Lower lobe of right lung (tissue), 2 donors: ENCODE measurements at regions not wholly inside any gene's neighbourhood (a gene's known extent, or its start where the extent isn't known, plus 50 kb on each side); places are given as distances from the start of the nearest gene placed in this dataset.

ENCODE experiments used
- ATAC-seq, 2 donors: fragments of 200-7000 bp; cut with Tn5 transposase; one replicate each; pipeline ENCODE4 v1.9.1; 2020 to 2022; ENCODE audit warnings: mild to moderate bottlenecking in 2 of 2, moderate library complexity in 2 of 2
- DNase-seq: peaks from one replicate; pipeline ENCODE4 v3.0.0-alpha.2; 2020
- H3K27ac ChIP-seq: fragments of 200-600 bp; one replicate; pipeline ENCODE4 v1.8.0; 2022
- H3K27me3 ChIP-seq: fragments of 200-600 bp; one replicate; pipeline ENCODE4 v1.8.0; 2022; ENCODE audit warnings: low read depth
- H3K36me3 ChIP-seq: fragments of 200-600 bp; one replicate; pipeline ENCODE4 v1.8.0; 2022; ENCODE audit warnings: mild to moderate bottlenecking
- H3K4me1 ChIP-seq: fragments of 200-600 bp; one replicate; pipeline ENCODE4 v1.8.0; 2022
- H3K4me3 ChIP-seq: fragments of 200-600 bp; one replicate; pipeline ENCODE4 v1.8.0; 2022; ENCODE audit warnings: mild to moderate bottlenecking
- H3K9me3 ChIP-seq: fragments of 200-600 bp; one replicate; pipeline ENCODE4 v1.8.0; 2022
- CTCF ChIP-seq: fragments of 200-600 bp; IDR thresholded peaks from one replicate; pipeline ENCODE4 v1.8.0; 2022; ENCODE audit warnings: antibody characterized with exemption, mild to moderate bottlenecking
- intact Hi-C: fragments of 100-400 bp; cut with DNase I; formaldehyde crosslinking; loops from one replicate; pipeline ENCODE4 v1.11.0; 2022
- donor health status: DM: no; HTN: yes; CAD: no; lungs with severe emphysema.

- no peak overlapping the region for H3K27ac ChIP-seq
- peaks cover 23% of the 10 kb centered on the region for H3K27me3 ChIP-seq
- no peaks in the 10 kb centered on the region for H3K4me1 ChIP-seq
- TF ChIP-seq CTCF = no peak
- no peaks in the 10 kb centered on the region for H3K36me3 ChIP-seq
- H3K9me3 ChIP-seq = no peaks in the 10 kb centered on the region
- ATAC-seq (no peak), DNase-seq (no peak)
- H3K4me3 ChIP-seq = no peak overlapping the region
- intact Hi-C loops = no loop called here
Measured at GRCh38 chr5:3199962-3200755, 395.5 kb upstream of the IRX1 start.

GRCh38 chr5:3198074-3198449 is 397.6 kb upstream of the IRX1 start:
- Histone ChIP-seq H3K9me3 (no peaks in the 10 kb centered on the region), H3K36me3 (no peaks in the 10 kb centered on the region), H3K27ac (no peak overlapping the region), H3K4me1 (no peaks in the 10 kb centered on the region), H3K27me3 (peaks cover 23% of the 10 kb centered on the region), H3K4me3 (no peak overlapping the region)
- no peak for TF ChIP-seq CTCF
- intact Hi-C loops = no loop called here
- ATAC-seq (no peak), DNase-seq (no peak)

GRCh38 chr5:3197304-3198073 is 398.1 kb upstream of the IRX1 start:
- intact Hi-C loops = no loop called here
- H3K27me3 ChIP-seq = peaks cover 23% of the 10 kb centered on the region
- DNase-seq (no peak), ATAC-seq (peak in 1 of 2 donors; percentile 28)
- TF ChIP-seq CTCF = no peak
- H3K36me3 ChIP-seq = no peaks in the 10 kb centered on the region
- no peaks in the 10 kb centered on the region for H3K9me3 ChIP-seq
- H3K4me3 ChIP-seq = no peak overlapping the region
- no peaks in the 10 kb centered on the region for H3K4me1 ChIP-seq
- H3K27ac ChIP-seq = no peak overlapping the region

GRCh38 chr5:3195994-3196393 is 399.6 kb upstream of the IRX1 start:
- TF ChIP-seq CTCF = no peak
- intact Hi-C loops = no loop called here
- DNase-seq (no peak), ATAC-seq (no peak)
- Histone ChIP-seq H3K4me1 (no peaks in the 10 kb centered on the region), H3K36me3 (no peaks in the 10 kb centered on the region), H3K27me3 (peaks cover 23% of the 10 kb centered on the region), H3K9me3 (no peaks in the 10 kb centered on the region), H3K4me3 (no peak overlapping the region), H3K27ac (no peak overlapping the region)

- H3K4me1 ChIP-seq = no peaks in the 10 kb centered on the region
- no peaks in the 10 kb centered on the region for H3K36me3 ChIP-seq
- DNase-seq (no peak), ATAC-seq (no peak)
- intact Hi-C loops = no loop called here
- TF ChIP-seq CTCF = no peak
- peaks cover 24% of the 10 kb centered on the region for H3K27me3 ChIP-seq
- H3K9me3 ChIP-seq = no peaks in the 10 kb centered on the region
- no peak overlapping the region for H3K4me3 ChIP-seq
- H3K27ac ChIP-seq = no peak overlapping the region
Measured at GRCh38 chr5:3194684-3195083, 400.9 kb upstream of the IRX1 start.
